ENCODE measurements at regions not wholly inside any gene's neighbourhood (a gene's known extent, or its start where the extent isn't known, plus 50 kb on each side); places are given as distances from the start of the nearest gene placed in this dataset.

DNA sequence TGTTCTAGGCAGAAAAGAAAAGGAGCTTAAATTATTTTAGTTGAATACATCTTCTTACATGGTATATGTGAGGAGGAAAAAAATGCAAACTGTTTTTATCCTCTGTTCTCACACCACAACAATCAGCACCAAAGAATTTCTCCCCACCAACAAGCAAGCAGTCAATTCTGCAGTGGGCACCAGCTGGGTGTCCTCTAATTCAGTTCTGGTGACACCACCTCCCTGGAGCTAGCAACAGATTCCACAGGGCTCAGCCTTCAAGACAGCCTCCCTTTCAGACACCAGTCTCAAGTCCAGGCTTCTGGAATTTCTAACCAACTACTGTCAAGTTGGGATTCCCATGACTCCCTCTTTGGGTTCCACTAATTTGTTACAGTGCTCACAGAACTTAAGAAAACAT lies 490.2 kb upstream of the IGFBP3 start:
- no peak for TF ChIP-seq EZH2phosphoT487 (IDR thresholded peaks at IDR 0.05)
- TF ChIP-seq, protein P1, sequence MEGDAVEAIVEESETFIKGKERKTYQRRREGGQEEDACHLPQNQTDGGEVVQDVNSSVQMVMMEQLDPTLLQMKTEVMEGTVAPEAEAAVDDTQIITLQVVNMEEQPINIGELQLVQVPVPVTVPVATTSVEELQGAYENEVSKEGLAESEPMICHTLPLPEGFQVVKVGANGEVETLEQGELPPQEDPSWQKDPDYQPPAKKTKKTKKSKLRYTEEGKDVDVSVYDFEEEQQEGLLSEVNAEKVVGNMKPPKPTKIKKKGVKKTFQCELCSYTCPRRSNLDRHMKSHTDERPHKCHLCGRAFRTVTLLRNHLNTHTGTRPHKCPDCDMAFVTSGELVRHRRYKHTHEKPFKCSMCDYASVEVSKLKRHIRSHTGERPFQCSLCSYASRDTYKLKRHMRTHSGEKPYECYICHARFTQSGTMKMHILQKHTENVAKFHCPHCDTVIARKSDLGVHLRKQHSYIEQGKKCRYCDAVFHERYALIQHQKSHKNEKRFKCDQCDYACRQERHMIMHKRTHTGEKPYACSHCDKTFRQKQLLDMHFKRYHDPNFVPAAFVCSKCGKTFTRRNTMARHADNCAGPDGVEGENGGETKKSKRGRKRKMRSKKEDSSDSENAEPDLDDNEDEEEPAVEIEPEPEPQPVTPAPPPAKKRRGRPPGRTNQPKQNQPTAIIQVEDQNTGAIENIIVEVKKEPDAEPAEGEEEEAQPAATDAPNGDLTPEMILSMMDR (IDR thresholded peaks at IDR 0.05) = no peak
